ENCODE measurements at regions not wholly inside any gene's neighbourhood (a gene's known extent, or its start where the extent isn't known, plus 50 kb on each side); places are given as distances from the start of the nearest gene placed in this dataset.

DNA sequence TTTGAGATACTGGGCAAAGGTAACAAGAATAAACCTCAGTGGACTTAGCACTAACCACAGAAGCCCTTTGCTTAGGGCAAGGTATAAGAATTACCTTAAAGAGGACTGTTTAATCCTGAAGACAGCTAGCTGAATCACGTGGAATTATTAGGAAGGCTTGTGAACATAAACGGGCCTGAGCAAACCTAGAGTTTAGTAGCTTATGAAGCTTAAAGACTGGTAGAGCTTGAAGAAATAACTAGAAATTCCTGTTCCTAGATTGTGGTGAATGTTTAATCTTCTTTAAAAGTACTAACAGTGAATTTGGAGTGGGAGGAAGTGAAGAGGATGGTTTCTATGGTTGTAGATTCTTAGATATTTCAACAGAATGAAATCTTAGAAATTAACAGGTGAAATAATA, 428.9 kb upstream of the THRB start:
- no peak overlapping the region for H3K27ac ChIP-seq

GRCh38 chr3:24929521-24929920, 434.9 kb upstream of the THRB start:
- no peak overlapping the region for H3K27ac ChIP-seq
- no peak for TF ChIP-seq ZFX (IDR thresholded peaks at IDR 0.05)

More for the DNA sequence above, 428.9 kb upstream of the THRB start:
- no peak for TF ChIP-seq ZFX (IDR thresholded peaks at IDR 0.05)
- TF ChIP-seq, protein P1, sequence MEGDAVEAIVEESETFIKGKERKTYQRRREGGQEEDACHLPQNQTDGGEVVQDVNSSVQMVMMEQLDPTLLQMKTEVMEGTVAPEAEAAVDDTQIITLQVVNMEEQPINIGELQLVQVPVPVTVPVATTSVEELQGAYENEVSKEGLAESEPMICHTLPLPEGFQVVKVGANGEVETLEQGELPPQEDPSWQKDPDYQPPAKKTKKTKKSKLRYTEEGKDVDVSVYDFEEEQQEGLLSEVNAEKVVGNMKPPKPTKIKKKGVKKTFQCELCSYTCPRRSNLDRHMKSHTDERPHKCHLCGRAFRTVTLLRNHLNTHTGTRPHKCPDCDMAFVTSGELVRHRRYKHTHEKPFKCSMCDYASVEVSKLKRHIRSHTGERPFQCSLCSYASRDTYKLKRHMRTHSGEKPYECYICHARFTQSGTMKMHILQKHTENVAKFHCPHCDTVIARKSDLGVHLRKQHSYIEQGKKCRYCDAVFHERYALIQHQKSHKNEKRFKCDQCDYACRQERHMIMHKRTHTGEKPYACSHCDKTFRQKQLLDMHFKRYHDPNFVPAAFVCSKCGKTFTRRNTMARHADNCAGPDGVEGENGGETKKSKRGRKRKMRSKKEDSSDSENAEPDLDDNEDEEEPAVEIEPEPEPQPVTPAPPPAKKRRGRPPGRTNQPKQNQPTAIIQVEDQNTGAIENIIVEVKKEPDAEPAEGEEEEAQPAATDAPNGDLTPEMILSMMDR (conservative IDR thresholded peaks at IDR 0.05) = no peak

DNA sequence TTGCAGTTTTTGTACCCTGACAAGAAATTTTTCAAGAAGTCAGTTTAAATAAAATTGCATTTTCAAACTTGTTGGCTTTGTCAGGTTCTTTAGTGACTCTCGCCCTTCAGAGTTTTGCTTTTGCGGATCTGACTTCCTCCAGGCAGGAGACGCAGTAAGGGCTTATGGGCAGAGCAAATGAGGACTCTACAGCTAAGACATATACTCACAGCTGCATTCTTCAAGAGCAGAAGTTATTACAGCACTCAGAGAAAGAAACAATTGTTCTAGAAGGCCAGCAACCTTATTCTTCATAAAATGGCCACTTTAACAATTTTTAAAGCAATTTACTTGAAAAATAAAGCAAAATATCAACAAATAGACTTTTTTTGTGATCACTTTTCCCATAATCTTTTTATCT, 438.8 kb upstream of the THRB start:
- H3K27ac ChIP-seq = no peak overlapping the region
- TF ChIP-seq, protein P1 (conservative IDR thresholded peaks at IDR 0.05) = no peak
- TF ChIP-seq ZFX (IDR thresholded peaks at IDR 0.05) = no peak

DNA sequence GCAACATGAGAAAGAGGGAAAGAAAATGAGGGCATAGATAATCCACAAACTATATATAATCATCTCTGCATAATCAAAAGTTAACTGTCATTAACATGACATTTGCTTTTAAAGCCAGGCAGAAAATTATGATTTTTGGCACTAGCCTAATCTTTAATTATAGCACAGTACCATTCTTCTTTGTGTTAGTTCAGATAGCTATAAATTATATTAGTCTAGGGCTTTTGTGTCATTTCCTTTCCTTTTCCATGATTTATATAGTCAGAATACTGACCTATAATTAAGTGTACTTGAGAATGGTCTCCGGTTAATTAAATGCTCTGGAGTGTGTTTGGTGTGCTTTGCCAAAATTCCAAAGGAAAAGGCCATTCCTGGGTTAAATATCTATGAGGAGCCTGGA, 441.9 kb upstream of the THRB start:
- H3K27ac ChIP-seq = no peak overlapping the region
- TF ChIP-seq, protein P1 (conservative IDR thresholded peaks at IDR 0.05) = no peak
- TF ChIP-seq ZFX (IDR thresholded peaks at IDR 0.05) = no peak

DNA sequence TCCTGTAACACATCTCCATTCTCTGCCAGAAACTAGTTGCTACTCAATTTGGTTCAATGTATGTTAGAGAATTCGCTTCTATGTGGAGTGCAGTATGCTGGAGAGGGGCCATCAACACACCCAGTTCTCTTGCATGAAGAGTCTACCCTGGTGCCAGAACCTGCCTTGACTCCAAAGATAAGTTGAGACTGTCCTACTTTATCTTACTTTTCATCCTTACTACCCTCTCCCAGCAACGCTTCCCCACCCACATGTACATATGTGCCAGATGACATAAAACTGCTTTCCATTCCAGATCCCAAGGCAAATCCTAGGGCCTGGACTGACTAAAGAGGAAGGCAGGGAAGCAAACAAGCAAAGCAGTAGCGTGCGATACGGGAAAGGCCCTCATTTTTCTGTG, 442.6 kb upstream of the THRB start:
- H3K27ac ChIP-seq = no peak overlapping the region
- TF ChIP-seq ZFX (IDR thresholded peaks at IDR 0.05) = no peak
- TF ChIP-seq, protein P1 (conservative IDR thresholded peaks at IDR 0.05) = no peak

- TF ChIP-seq, protein P1 (conservative IDR thresholded peaks at IDR 0.05) = no peak
- no peak for TF ChIP-seq ZFX (IDR thresholded peaks at IDR 0.05)
- no peak overlapping the region for H3K27ac ChIP-seq
These were observed 443.1 kb upstream of the THRB start for GRCh38 chr3:24937780-24938179.

DNA sequence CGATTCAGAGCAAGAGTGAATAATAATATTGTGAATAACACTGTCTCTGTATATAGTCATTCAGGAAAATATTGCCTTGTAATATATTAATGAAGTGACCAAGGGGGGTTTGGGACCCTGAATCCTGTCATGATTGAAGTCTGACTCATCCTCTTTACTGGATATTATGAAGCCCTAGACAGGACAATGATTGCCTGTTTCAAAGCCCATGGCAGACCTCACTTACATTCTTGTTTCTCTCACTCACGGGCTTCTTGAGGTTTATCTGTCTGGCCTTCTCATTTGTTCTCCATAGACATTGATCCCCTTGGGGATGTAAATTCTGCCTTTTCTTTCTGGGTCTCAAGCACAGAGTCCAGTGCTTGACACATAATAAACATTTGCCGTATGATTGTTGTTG, 449.3 kb upstream of the THRB start:
- no peak for TF ChIP-seq ZFX (IDR thresholded peaks at IDR 0.05)
- TF ChIP-seq, protein P1 (conservative IDR thresholded peaks at IDR 0.05) = no peak
- H3K27ac ChIP-seq = no peak overlapping the region

GRCh38 chr3:24944805-24945520, 450.3 kb upstream of the THRB start:
- no peak overlapping the region for H3K27ac ChIP-seq
- TF ChIP-seq, protein P1 (conservative IDR thresholded peaks at IDR 0.05) = no peak
- no peak for TF ChIP-seq ZFX (IDR thresholded peaks at IDR 0.05)

Measured in C4-2B (cell line).